ENCODE measurements at regions not wholly inside any gene's neighbourhood (a gene's known extent, or its start where the extent isn't known, plus 50 kb on each side); places are given as distances from the start of the nearest gene placed in this dataset.

GRCh38 chr5:98296426-98296825 is 477.0 kb upstream of the RGMB start:
- TF ChIP-seq, protein P1, sequence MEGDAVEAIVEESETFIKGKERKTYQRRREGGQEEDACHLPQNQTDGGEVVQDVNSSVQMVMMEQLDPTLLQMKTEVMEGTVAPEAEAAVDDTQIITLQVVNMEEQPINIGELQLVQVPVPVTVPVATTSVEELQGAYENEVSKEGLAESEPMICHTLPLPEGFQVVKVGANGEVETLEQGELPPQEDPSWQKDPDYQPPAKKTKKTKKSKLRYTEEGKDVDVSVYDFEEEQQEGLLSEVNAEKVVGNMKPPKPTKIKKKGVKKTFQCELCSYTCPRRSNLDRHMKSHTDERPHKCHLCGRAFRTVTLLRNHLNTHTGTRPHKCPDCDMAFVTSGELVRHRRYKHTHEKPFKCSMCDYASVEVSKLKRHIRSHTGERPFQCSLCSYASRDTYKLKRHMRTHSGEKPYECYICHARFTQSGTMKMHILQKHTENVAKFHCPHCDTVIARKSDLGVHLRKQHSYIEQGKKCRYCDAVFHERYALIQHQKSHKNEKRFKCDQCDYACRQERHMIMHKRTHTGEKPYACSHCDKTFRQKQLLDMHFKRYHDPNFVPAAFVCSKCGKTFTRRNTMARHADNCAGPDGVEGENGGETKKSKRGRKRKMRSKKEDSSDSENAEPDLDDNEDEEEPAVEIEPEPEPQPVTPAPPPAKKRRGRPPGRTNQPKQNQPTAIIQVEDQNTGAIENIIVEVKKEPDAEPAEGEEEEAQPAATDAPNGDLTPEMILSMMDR (IDR thresholded peaks at IDR 0.05 in 4 of 5, conservative IDR thresholded peaks at IDR 0.05 in 1 of 5): no peak
- no peak for TF ChIP-seq POLR2A (IDR thresholded peaks at IDR 0.05)

Data from gastrocnemius medialis (tissue), 4 donors.